WERI-Rb-1 (cell line): ENCODE measurements at regions not wholly inside any gene's neighbourhood (a gene's known extent, or its start where the extent isn't known, plus 50 kb on each side); places are given as distances from the start of the nearest gene placed in this dataset.

Source experiments
- DNase-seq: peaks from one replicate; pipeline ENCODE4 v3.0.0-alpha.2; 2020
- H3K27ac ChIP-seq: fragments of 250-450 bp; sonication (Bioruptor Pico); 2 replicates; pipeline ENCODE4 v1.5.1; 2020; ENCODE audit warnings: mild to moderate bottlenecking, moderate library complexity
- H3K27me3 ChIP-seq: fragments of 250-450 bp; sonication (Bioruptor Pico); 2 replicates; pipeline ENCODE4 v1.5.1; 2021; ENCODE audit warnings: mild to moderate bottlenecking, low read depth, moderate library complexity; ENCODE audit not compliant: insufficient read depth, severe bottlenecking
- H3K36me3 ChIP-seq: fragments of 250-450 bp; sonication (Bioruptor Pico); 2 replicates; pipeline ENCODE4 v1.5.1; 2020; ENCODE audit warnings: mild to moderate bottlenecking, moderate library complexity
- H3K4me3 ChIP-seq: 2 replicates; pipeline ENCODE4 v1.5.1; 2011; ENCODE audit warnings: low read depth, mild to moderate bottlenecking, control low read depth, low read length
- H3K9me3 ChIP-seq: fragments of 250-450 bp; sonication (Bioruptor Pico); 2 replicates; pipeline ENCODE4 v1.5.1; 2021; ENCODE audit warnings: mild to moderate bottlenecking, moderate library complexity; ENCODE audit not compliant: severe bottlenecking
- TF ChIP-seq, protein P1 (sequence below): IDR thresholded peaks from 2 replicates; pipeline ENCODE4 v1.5.1; 2011; ENCODE audit warnings: low read depth, mild to moderate bottlenecking, control low read depth, inconsistent platforms, low read length

DNA sequence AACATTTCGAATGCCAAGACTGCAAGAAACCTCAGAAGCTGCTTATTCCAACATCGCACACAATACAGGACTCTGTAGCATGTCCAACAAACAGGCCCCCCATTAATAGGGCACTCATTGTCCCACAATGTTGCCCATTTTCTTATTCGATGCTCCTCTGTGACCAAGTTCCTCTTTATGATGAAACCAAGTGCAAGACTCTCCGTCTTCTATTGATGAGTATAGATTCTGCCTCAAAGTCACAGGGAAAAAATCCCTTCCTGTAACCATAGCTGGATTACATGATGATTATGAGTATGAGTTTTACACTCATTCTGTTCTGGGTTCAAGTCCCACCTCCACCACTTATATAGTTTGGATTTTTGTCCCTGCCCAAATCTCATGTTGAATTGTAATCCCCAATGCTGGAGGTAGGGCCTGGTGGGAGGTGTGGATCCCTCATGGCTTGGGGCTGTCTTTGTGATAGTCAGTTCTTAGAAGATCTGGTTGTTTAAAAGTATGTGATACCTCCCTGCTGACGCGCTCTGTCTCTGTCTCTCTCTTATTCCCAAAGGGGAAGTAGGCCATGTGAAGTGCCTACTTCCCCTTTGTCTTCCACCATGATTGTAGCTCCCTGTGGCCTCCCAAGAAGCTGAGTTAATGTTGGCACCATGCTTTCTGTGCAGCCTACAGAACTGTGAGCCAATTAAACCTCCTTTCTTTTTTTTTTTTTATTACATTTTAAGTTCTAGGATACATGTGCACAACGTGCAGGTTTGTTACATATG is 148.7 kb downstream of the OSR1 start:
- Histone ChIP-seq H3K27me3 (peaks cover 63% of the 10 kb centered on the region), H3K9me3 (peaks cover 2% of the 10 kb centered on the region), H3K4me3 (no peak overlapping the region), H3K27ac (no peak overlapping the region), H3K36me3 (no peaks in the 10 kb centered on the region)
- TF ChIP-seq, protein P1, sequence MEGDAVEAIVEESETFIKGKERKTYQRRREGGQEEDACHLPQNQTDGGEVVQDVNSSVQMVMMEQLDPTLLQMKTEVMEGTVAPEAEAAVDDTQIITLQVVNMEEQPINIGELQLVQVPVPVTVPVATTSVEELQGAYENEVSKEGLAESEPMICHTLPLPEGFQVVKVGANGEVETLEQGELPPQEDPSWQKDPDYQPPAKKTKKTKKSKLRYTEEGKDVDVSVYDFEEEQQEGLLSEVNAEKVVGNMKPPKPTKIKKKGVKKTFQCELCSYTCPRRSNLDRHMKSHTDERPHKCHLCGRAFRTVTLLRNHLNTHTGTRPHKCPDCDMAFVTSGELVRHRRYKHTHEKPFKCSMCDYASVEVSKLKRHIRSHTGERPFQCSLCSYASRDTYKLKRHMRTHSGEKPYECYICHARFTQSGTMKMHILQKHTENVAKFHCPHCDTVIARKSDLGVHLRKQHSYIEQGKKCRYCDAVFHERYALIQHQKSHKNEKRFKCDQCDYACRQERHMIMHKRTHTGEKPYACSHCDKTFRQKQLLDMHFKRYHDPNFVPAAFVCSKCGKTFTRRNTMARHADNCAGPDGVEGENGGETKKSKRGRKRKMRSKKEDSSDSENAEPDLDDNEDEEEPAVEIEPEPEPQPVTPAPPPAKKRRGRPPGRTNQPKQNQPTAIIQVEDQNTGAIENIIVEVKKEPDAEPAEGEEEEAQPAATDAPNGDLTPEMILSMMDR = no peak
- no peak for DNase-seq

DNA sequence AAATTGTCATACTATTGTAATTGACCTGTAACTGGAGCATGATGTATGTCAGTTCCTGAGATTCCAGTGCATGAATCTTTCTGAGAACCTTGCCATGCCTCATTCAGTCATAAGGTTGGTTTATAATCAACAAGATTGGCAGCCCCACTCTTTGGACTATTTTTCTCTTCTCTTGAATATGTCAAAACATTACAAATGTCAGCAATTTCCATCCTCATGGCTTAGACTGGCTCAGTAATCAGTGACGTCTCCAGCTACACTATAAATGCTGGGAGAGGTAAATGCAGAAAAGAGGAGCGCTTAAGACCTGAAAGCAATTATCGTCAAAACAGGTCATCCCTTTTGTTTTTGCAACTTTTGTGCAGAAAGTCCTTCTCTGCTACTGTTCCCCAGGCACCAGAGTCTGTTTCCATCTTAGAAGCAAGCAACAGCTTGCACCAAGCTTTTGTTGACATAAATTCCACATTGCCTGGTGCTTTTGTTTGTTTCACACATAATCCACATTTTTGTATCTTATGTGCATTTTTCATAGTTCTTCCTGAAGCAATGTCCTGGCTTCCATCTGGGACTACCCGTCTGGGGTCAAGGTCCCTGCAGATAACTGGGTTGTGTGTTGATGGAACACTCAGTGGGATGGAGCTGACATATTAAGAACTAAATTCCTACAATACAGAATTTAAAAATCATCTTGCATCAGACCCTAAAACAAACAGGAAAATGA is 149.8 kb downstream of the OSR1 start:
- no peaks in the 10 kb centered on the region for H3K36me3 ChIP-seq
- H3K9me3 ChIP-seq = peaks cover 2% of the 10 kb centered on the region
- H3K27me3 ChIP-seq = peaks cover 67% of the 10 kb centered on the region
- no peak overlapping the region for H3K4me3 ChIP-seq
- no peak for DNase-seq
- H3K27ac ChIP-seq = no peak overlapping the region
- TF ChIP-seq, protein P1 = no peak

DNA sequence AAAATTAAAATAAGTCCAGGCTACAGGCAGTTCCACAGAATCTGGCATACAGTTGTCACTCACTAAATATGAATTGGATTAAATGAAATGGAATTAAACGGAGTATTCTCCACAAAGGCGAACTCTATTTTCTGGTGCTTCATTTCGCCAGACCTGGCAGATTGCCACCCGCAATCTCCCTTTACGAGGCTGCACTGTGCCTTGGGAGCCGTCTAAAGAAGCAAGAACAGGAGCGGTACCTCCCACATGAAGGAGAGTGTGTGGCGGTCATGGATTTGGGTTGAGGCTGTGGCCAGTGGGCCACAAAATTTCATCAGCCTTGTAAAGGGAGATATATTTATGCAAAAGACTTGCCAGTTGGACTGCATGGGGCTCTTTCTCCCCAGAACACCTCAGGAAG is 151.0 kb downstream of the OSR1 start:
- H3K36me3 ChIP-seq = no peaks in the 10 kb centered on the region
- H3K27me3 ChIP-seq = peaks cover 66% of the 10 kb centered on the region
- H3K9me3 ChIP-seq = peaks cover 2% of the 10 kb centered on the region
- DNase-seq = no peak
- TF ChIP-seq, protein P1 = no peak
- H3K27ac ChIP-seq = no peak overlapping the region
- no peak overlapping the region for H3K4me3 ChIP-seq

DNA sequence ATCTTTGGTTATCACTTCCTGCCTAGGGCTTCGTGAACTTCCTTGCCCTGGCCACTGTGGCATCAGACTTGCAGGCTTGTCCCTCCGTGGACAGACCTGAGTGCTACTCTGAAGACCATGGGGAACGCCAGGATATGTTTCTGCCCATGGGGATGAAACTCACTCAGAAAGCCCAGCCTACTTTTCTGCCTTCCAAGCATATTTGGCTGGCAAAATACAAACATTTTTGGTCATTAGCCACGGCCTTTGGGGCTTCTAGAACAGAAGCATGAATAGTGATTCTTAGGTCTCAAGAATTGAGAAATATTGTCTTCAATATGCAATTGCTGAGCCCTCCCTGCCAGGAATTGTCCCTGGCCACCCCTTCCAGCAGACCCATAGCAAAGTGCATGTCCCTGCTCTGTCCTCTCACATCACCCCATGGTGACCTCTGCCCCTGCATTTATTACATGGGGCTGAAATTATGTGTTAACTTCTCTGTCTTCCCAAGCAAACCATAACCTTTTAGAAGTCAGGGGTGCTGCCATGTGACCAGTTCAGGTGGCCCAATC is 152.4 kb downstream of the OSR1 start:
- Histone ChIP-seq H3K36me3 (no peaks in the 10 kb centered on the region), H3K27ac (no peak overlapping the region), H3K27me3 (peaks cover 79% of the 10 kb centered on the region), H3K4me3 (no peak overlapping the region), H3K9me3 (peaks cover 2% of the 10 kb centered on the region)
- DNase-seq = no peak
- TF ChIP-seq, protein P1 = no peak

DNA sequence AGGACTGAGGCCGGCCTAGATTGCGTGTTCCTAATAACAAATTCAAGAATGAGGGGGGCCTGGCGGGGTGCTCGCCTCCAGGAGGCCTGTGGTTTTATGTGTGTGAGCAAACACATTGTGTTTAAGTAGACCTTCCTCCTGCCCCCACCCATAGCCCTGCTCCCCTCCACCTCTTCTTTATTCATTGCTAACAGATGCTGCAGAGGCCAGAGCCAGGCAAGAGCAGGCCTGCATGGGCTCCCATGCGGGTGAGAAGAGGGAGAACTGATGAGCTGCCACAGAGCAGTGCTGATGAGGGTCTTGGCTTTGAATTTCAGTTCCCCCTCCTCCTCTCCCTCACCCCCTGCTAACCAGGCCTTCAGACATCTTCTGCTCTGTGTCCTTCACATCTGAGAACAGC is 154.6 kb downstream of the OSR1 start:
- Histone ChIP-seq H3K4me3 (no peak overlapping the region), H3K9me3 (no peaks in the 10 kb centered on the region), H3K36me3 (no peaks in the 10 kb centered on the region), H3K27ac (no peak overlapping the region), H3K27me3 (peaks cover 73% of the 10 kb centered on the region)
- TF ChIP-seq, protein P1 = no peak
- DNase-seq = no peak
